ENCODE measurements at regions not wholly inside any gene's neighbourhood (a gene's known extent, or its start where the extent isn't known, plus 50 kb on each side); places are given as distances from the start of the nearest gene placed in this dataset.
A peak's percentile ranks its signal among the peaks of the same experiment; 100 is the strongest.

- peak in 1 of 2 experiments; percentile 59 for DNase-seq (ENCODE audit: low read depth in 1 of 2, low spot score in 1 of 2)
- in situ Hi-C loops (cut with HindIII; ENCODE audit: low pct_unique_long_range_greater_than_20kb, low sequenced_read_pairs), result no loop called here
- no peak for TF ChIP-seq JUND (IDR thresholded peaks at IDR 0.05; ENCODE audit: low read depth)
Observed at GRCh38 chr2:9790702-9791225, 52.5 kb upstream of the TAF1B start.

GRCh38 chr2:9791711-9792110 lies 51.6 kb upstream of the TAF1B start:
- no peak for DNase-seq (ENCODE audit: low read depth in 1 of 2, low spot score in 1 of 2)
- TF ChIP-seq JUND (IDR thresholded peaks at IDR 0.05; ENCODE audit: low read depth), result no peak
- in situ Hi-C loops (cut with HindIII; ENCODE audit: low pct_unique_long_range_greater_than_20kb, low sequenced_read_pairs), result no loop called here

GRCh38 chr2:9793156-9793917 lies 49.9 kb upstream of the TAF1B start:
- in situ Hi-C loops (cut with HindIII; ENCODE audit: low pct_unique_long_range_greater_than_20kb, low sequenced_read_pairs), result no loop called here
- no peak for DNase-seq (ENCODE audit: low read depth in 1 of 2, low spot score in 1 of 2)
- no peak for TF ChIP-seq JUND (IDR thresholded peaks at IDR 0.05; ENCODE audit: low read depth)

Measured in T47D (cell line).